CD4-positive, alpha-beta memory T cell (primary cell): ENCODE measurements at regions not wholly inside any gene's neighbourhood (a gene's known extent, or its start where the extent isn't known, plus 50 kb on each side); places are given as distances from the start of the nearest gene placed in this dataset.
"Not testable (repeated sequence)": the region's sequence is repeated elsewhere in the genome, so short reads cannot be mapped to it uniquely, and the experiment has no call there.

Experiments used
- CTCF ChIA-PET: fragments of 350-600 bp; sonication (Branson Sonifier 250); formaldehyde crosslinking; loops from one replicate; lab custom pipeline; 2021; ENCODE audit warnings: inconsistent platforms; ENCODE audit not compliant: partially characterized antibody; lab: Charles Lee
- POLR2A ChIA-PET: fragments of 350-600 bp; sonication (Branson Sonifier 250); formaldehyde crosslinking; loops from one replicate; lab custom pipeline; 2021; ENCODE audit not compliant: partially characterized antibody; lab: Charles Lee
- DNase-seq, 5 donors: peaks; one replicate each; pipeline versions ENCODE4 v3.0.0 to v3.0.0-alpha.2; 2020 to 2022; ENCODE audit warnings: mixed read lengths in 1 of 5
- H3K27ac ChIP-seq: one replicate; pipeline ENCODE4 v1.7.0; 2013; ENCODE audit warnings: low read depth, low read length
- H3K27me3 ChIP-seq: 2 replicates; pipeline ENCODE4 v1.7.0; 2013; ENCODE audit warnings: mild to moderate bottlenecking, low read length, moderate library complexity; ENCODE audit not compliant: insufficient read depth
- H3K36me3 ChIP-seq: 2 replicates; pipeline ENCODE4 v1.7.0; 2013; ENCODE audit warnings: mild to moderate bottlenecking, low read length, moderate library complexity; ENCODE audit not compliant: insufficient read depth
- H3K4me1 ChIP-seq: 2 replicates; pipeline ENCODE4 v1.7.0; 2013; ENCODE audit warnings: mild to moderate bottlenecking, low read length, moderate library complexity; ENCODE audit not compliant: insufficient read depth
- H3K4me3 ChIP-seq, 2 donors: one replicate each; pipeline ENCODE4 v1.7.0; 2013; ENCODE audit warnings: low read length in 2 of 2, mild to moderate bottlenecking in 1 of 2
- H3K9me3 ChIP-seq, 2 donors: one replicate each; pipeline ENCODE4 v1.7.0; 2013; ENCODE audit warnings: low read length in 2 of 2, control low read depth in 1 of 2; ENCODE audit not compliant: control insufficient read depth in 1 of 2
- H3K27ac Mint-ChIP-seq, 7 donors: one replicate each; pipeline ENCODE4 v1.8.0; 2020 to 2021; ENCODE audit warnings: mixed read lengths in 7 of 7, mild to moderate bottlenecking in 6 of 7, inconsistent platforms in 3 of 7, moderate library complexity in 3 of 7
- H3K27me3 Mint-ChIP-seq, 2 donors: one replicate each; pipeline ENCODE4 v1.8.0; 2020 to 2021; ENCODE audit warnings: mixed read lengths in 2 of 2
- H3K36me3 Mint-ChIP-seq, 2 donors: one replicate each; pipeline ENCODE4 v1.8.0; 2020 to 2021; ENCODE audit warnings: mixed read lengths in 2 of 2, inconsistent platforms in 1 of 2, mild to moderate bottlenecking in 1 of 2
- H3K4me1 Mint-ChIP-seq, 4 donors: one replicate each; pipeline ENCODE4 v1.8.0; 2020 to 2021; ENCODE audit warnings: mixed read lengths in 4 of 4, mild to moderate bottlenecking in 1 of 4
- H3K4me3 Mint-ChIP-seq, 8 donors: one replicate each; pipeline ENCODE4 v1.8.0; 2020 to 2021; ENCODE audit warnings: mixed read lengths in 8 of 8, mild to moderate bottlenecking in 7 of 8, moderate library complexity in 6 of 8, inconsistent platforms in 3 of 8
- H3K9me3 Mint-ChIP-seq, 8 donors: one replicate each; pipeline ENCODE4 v1.8.0; 2020 to 2021; ENCODE audit warnings: mixed read lengths in 8 of 8, mild to moderate bottlenecking in 5 of 8, inconsistent platforms in 3 of 8, moderate library complexity in 1 of 8
- intact Hi-C: fragments of 100-400 bp; cut with micrococcal nuclease; formaldehyde crosslinking; loops from one replicate; pipeline ENCODE4 v1.15.1; 2023

- Histone ChIP-seq H3K4me1 (no peaks in the 10 kb centered on the region), H3K4me3 (no peak overlapping the region), H3K27me3 (no peaks in the 10 kb centered on the region), H3K9me3 (no peaks in the 10 kb centered on the region), H3K36me3 (no peaks in the 10 kb centered on the region), H3K27ac (no peak overlapping the region)
- CTCF ChIA-PET, result no interaction called here
- Mint-ChIP-seq H3K4me3 (no peak overlapping the region), H3K9me3 (peaks cover 0 to 5% (median under 1%) of the 10 kb centered on the region in 8 donors), H3K27ac (no peak overlapping the region), H3K36me3 (no peaks in the 10 kb centered on the region), H3K27me3 (no peaks in the 10 kb centered on the region), H3K4me1 (no peaks in the 10 kb centered on the region)
- POLR2A ChIA-PET, result no interaction called here
- intact Hi-C loops, result no loop called here
- no peak for DNase-seq
Measured at GRCh38 chr12:83506841-83507240, 820.1 kb downstream of the TMTC2 start.

GRCh38 chr12:83505586-83505985 is 818.9 kb downstream of the TMTC2 start:
- ChIA-PET POLR2A (no interaction called here), CTCF (no interaction called here)
- Histone ChIP-seq H3K9me3 (no peaks in the 10 kb centered on the region), H3K27ac (no peak overlapping the region), H3K27me3 (no peaks in the 10 kb centered on the region), H3K4me3 (no peak overlapping the region), H3K36me3 (no peaks in the 10 kb centered on the region), H3K4me1 (no peaks in the 10 kb centered on the region)
- intact Hi-C loops, result no loop called here
- H3K4me1 Mint-ChIP-seq, result no peaks in the 10 kb centered on the region
- no peak overlapping the region for H3K27ac Mint-ChIP-seq
- H3K4me3 Mint-ChIP-seq, result no peak overlapping the region
- no peaks in the 10 kb centered on the region for H3K27me3 Mint-ChIP-seq
- no peaks in the 10 kb centered on the region for H3K36me3 Mint-ChIP-seq
- H3K9me3 Mint-ChIP-seq, result peaks cover 0 to 5% (median 2%) of the 10 kb centered on the region in 8 donors
- no peak for DNase-seq

GRCh38 chr12:83499894-83500293 is 813.2 kb downstream of the TMTC2 start:
- H3K27ac ChIP-seq, H3K4me3 Mint-ChIP-seq, H3K36me3 Mint-ChIP-seq, H3K27ac Mint-ChIP-seq, H3K9me3 ChIP-seq, H3K36me3 ChIP-seq, H3K27me3 ChIP-seq, intact Hi-C loops, DNase-seq, CTCF ChIA-PET, H3K4me1 Mint-ChIP-seq, POLR2A ChIA-PET, H3K9me3 Mint-ChIP-seq, H3K27me3 Mint-ChIP-seq, H3K4me3 ChIP-seq, H3K4me1 ChIP-seq: not testable (repeated sequence)

- POLR2A ChIA-PET, result no interaction called here
- intact Hi-C loops, result no loop called here
- no peaks in the 10 kb centered on the region for H3K27me3 Mint-ChIP-seq
Measured at GRCh38 chr12:83477696-83478095, 791.0 kb downstream of the TMTC2 start.

GRCh38 chr12:83476695-83477690 is 790.3 kb downstream of the TMTC2 start:
- H3K4me1 Mint-ChIP-seq, result no peaks in the 10 kb centered on the region
- H3K9me3 Mint-ChIP-seq, result peaks cover 0 to 5% (median 0%) of the 10 kb centered on the region in 8 donors
- intact Hi-C loops, result no loop called here
- H3K27me3 Mint-ChIP-seq, result no peaks in the 10 kb centered on the region
- H3K4me3 Mint-ChIP-seq, result no peak overlapping the region
- H3K36me3 Mint-ChIP-seq, result no peaks in the 10 kb centered on the region
- H3K9me3 ChIP-seq, result no peaks in the 10 kb centered on the region
- CTCF ChIA-PET, result no interaction called here
- H3K27ac ChIP-seq, result no peak overlapping the region
- POLR2A ChIA-PET, result no interaction called here
- H3K4me1 ChIP-seq, result no peaks in the 10 kb centered on the region
- H3K27ac Mint-ChIP-seq, result no peak overlapping the region
- no peak overlapping the region for H3K4me3 ChIP-seq
- DNase-seq, result no peak
- no peaks in the 10 kb centered on the region for H3K36me3 ChIP-seq
- H3K27me3 ChIP-seq, result no peaks in the 10 kb centered on the region

More at GRCh38 chr12:83477696-83478095, 791.0 kb downstream of the TMTC2 start:
- no peak overlapping the region for H3K4me3 Mint-ChIP-seq
- Histone ChIP-seq H3K9me3 (no peaks in the 10 kb centered on the region), H3K4me3 (no peak overlapping the region), H3K27me3 (no peaks in the 10 kb centered on the region), H3K27ac (no peak overlapping the region), H3K4me1 (no peaks in the 10 kb centered on the region), H3K36me3 (no peaks in the 10 kb centered on the region)
- no peaks in the 10 kb centered on the region for H3K4me1 Mint-ChIP-seq
- CTCF ChIA-PET, result no interaction called here
- no peaks in the 10 kb centered on the region for H3K36me3 Mint-ChIP-seq
- DNase-seq, result no peak
- H3K9me3 Mint-ChIP-seq, result peaks cover 0 to 4% (median 0%) of the 10 kb centered on the region in 8 donors
- no peak overlapping the region for H3K27ac Mint-ChIP-seq

- H3K4me3 Mint-ChIP-seq, result no peak overlapping the region
- H3K9me3 ChIP-seq, result no peaks in the 10 kb centered on the region
- H3K27ac ChIP-seq, result no peak overlapping the region
- H3K27ac Mint-ChIP-seq, result no peak overlapping the region
- H3K36me3 Mint-ChIP-seq, result no peaks in the 10 kb centered on the region
- no peaks in the 10 kb centered on the region for H3K27me3 Mint-ChIP-seq
- ChIA-PET POLR2A (no interaction called here), CTCF (no interaction called here)
- intact Hi-C loops, result no loop called here
- no peaks in the 10 kb centered on the region for H3K27me3 ChIP-seq
- H3K4me3 ChIP-seq, result no peak overlapping the region
- H3K36me3 ChIP-seq, result no peaks in the 10 kb centered on the region
- H3K4me1 ChIP-seq, result no peaks in the 10 kb centered on the region
- H3K4me1 Mint-ChIP-seq, result no peaks in the 10 kb centered on the region
- H3K9me3 Mint-ChIP-seq, result peaks cover 0 to 3% (median 0%) of the 10 kb centered on the region in 8 donors
- no peak for DNase-seq
Measured at GRCh38 chr12:83476006-83476405, 789.3 kb downstream of the TMTC2 start.

- Mint-ChIP-seq H3K36me3 (no peaks in the 10 kb centered on the region), H3K4me3 (no peak overlapping the region), H3K4me1 (no peaks in the 10 kb centered on the region), H3K9me3 (peaks cover 0 to 2% (median 0%) of the 10 kb centered on the region in 8 donors), H3K27ac (no peak overlapping the region), H3K27me3 (no peaks in the 10 kb centered on the region)
- Histone ChIP-seq H3K27ac (no peak overlapping the region), H3K4me1 (no peaks in the 10 kb centered on the region), H3K36me3 (no peaks in the 10 kb centered on the region), H3K27me3 (no peaks in the 10 kb centered on the region), H3K4me3 (no peak overlapping the region), H3K9me3 (no peaks in the 10 kb centered on the region)
- intact Hi-C loops, result no loop called here
- POLR2A ChIA-PET, result no interaction called here
- no peak for DNase-seq
- CTCF ChIA-PET, result no interaction called here
Measured at GRCh38 chr12:83474369-83474768, 787.7 kb downstream of the TMTC2 start.
